ENCODE measurements at regions not wholly inside any gene's neighbourhood (a gene's known extent, or its start where the extent isn't known, plus 50 kb on each side); places are given as distances from the start of the nearest gene placed in this dataset.

DNA sequence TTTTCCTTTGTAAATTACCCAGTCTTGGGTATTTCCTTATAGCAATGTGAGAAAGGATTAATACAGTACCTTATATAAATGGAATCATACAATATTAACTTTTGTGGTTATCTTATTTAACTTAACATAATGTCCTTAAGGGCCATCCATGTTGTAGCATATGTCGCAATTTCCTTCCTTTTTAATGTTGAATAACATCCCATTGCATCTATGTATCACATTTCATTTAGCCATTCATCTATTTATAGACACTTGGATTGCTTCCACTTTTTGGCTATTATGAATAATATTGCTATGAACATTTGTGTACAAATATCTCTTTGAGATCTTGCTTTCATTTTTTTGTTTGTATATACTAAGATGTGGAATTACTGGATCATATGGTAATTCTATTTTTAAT is 342.2 kb downstream of the PDCD6IP start:
- H3K9me3 ChIP-seq (replicated peaks; ENCODE audit: control insufficient read depth, insufficient read depth, low read length) = no peaks in the 10 kb centered on the region
- no peak overlapping the region for H3K9ac ChIP-seq (replicated peaks; ENCODE audit: extremely low read depth, insufficient read depth, low read length)
- H3K4me1 ChIP-seq (ENCODE audit: control insufficient read depth, extremely low read depth, insufficient read depth, low read length) = no peaks in the 10 kb centered on the region
- FAIRE-seq = no peak
- H3K27me3 ChIP-seq (ENCODE audit: control insufficient read depth in 2 of 2, insufficient read depth in 2 of 2, low read length in 2 of 2) = no peaks in the 10 kb centered on the region
- H3K79me2 ChIP-seq (ENCODE audit: control insufficient read depth, insufficient read depth, low read length) = no peaks in the 10 kb centered on the region
- intact Hi-C loops (cut with micrococcal nuclease) = no loop called here
- H3K27ac ChIP-seq (ENCODE audit: insufficient read depth, low read depth, low read length) = no peak overlapping the region
- H2AFZ ChIP-seq (ENCODE audit: low read depth, low read length) = no peak overlapping the region
- TF ChIP-seq FOS (IDR thresholded peaks at IDR 0.05; ENCODE audit: borderline replicate concordance, insufficient read depth, low read length) (no peak), CTCF (IDR thresholded peaks at IDR 0.05; ENCODE audit: extremely low read depth in 1 of 2, insufficient read depth in 1 of 2, low read depth in 1 of 2, low read length in 2 of 2) (no peak), JUN (IDR thresholded peaks at IDR 0.05; ENCODE audit: borderline replicate concordance, insufficient read depth, insufficient read length, low read depth) (no peak), GATA2 (IDR thresholded peaks at IDR 0.05; ENCODE audit: insufficient read depth, insufficient read length, low read depth, low read length) (no peak), EZH2 (IDR thresholded peaks at IDR 0.05; ENCODE audit: borderline replicate concordance, low read depth, low read length, severe bottlenecking) (no peak), MYC (IDR thresholded peaks at IDR 0.05; ENCODE audit: low read depth, low read length) (no peak), POLR2AphosphoS5 (IDR thresholded peaks at IDR 0.05; ENCODE audit: insufficient read depth, low read depth, low read length) (no peak), MAX (IDR thresholded peaks at IDR 0.05; ENCODE audit: insufficient read depth, insufficient read length) (no peak), POLR2A (IDR thresholded peaks at IDR 0.05; ENCODE audit: low read depth, low read length) (no peak)
- no peaks in the 10 kb centered on the region for H3K36me3 ChIP-seq (ENCODE audit: control insufficient read depth in 2 of 2, extremely low read depth in 1 of 2, insufficient read depth in 2 of 2, low read length in 2 of 2)
- ChIA-PET POLR2A (no interaction called here), CTCF (no interaction called here)
- no peak for DNase-seq (ENCODE audit: low read depth, low spot score)
- dilution Hi-C loops (cut with MboI; ENCODE audit: extremely low pct_ligation_motif_present, low sequenced_read_pairs) = no loop called here
- no peak overlapping the region for H3K4me2 ChIP-seq (ENCODE audit: insufficient read depth, low read length)
- no peaks in the 10 kb centered on the region for H4K20me1 ChIP-seq (replicated peaks; ENCODE audit: control insufficient read depth, extremely low read depth, insufficient read depth, low read length)
- no peak overlapping the region for H3K4me3 ChIP-seq (replicated peaks in 1 of 3; ENCODE audit: insufficient read depth in 1 of 3, low read depth in 1 of 3, low read length in 3 of 3)
- no TSS peak for BruUV-seq (replicated peaks)
- H3K9me1 ChIP-seq (replicated peaks; ENCODE audit: control insufficient read depth, extremely low read depth, insufficient read depth, low read length) = no peaks in the 10 kb centered on the region

All from endothelial cell of umbilical vein (primary cell).